ENCODE measurements at regions not wholly inside any gene's neighbourhood (a gene's known extent, or its start where the extent isn't known, plus 50 kb on each side); places are given as distances from the start of the nearest gene placed in this dataset.
A peak's percentile ranks its signal among the peaks of the same experiment; 100 is the strongest.

- no peak overlapping the region for H3K4me3 Mint-ChIP-seq (ENCODE audit: low read depth)
- no peaks in the 10 kb centered on the region for H3K27me3 Mint-ChIP-seq
- H3K36me3 Mint-ChIP-seq (ENCODE audit: insufficient read depth): peaks cover 41% of the 10 kb centered on the region
- H3K9me3 Mint-ChIP-seq (ENCODE audit: low read depth): no peaks in the 10 kb centered on the region
- no peak for TF ChIP-seq CTCF (IDR thresholded peaks at IDR 0.05; ENCODE audit: unreplicated experiment)
- peaks cover 2% of the 10 kb centered on the region for H3K4me1 Mint-ChIP-seq (ENCODE audit: low read depth)
- H3K27ac Mint-ChIP-seq: no peak overlapping the region
- no peak for DNase-seq (ENCODE audit: low spot score, unreplicated experiment)
These were observed 227.5 kb upstream of the STK26 start for GRCh38 chrX:131795442-131796229.

GRCh38 chrX:131801066-131801465 is 222.0 kb upstream of the STK26 start:
- no peak for DNase-seq (ENCODE audit: low spot score, unreplicated experiment)
- Mint-ChIP-seq H3K4me1 (ENCODE audit: low read depth) (peaks cover 2% of the 10 kb centered on the region), H3K27me3 (no peaks in the 10 kb centered on the region)

DNA sequence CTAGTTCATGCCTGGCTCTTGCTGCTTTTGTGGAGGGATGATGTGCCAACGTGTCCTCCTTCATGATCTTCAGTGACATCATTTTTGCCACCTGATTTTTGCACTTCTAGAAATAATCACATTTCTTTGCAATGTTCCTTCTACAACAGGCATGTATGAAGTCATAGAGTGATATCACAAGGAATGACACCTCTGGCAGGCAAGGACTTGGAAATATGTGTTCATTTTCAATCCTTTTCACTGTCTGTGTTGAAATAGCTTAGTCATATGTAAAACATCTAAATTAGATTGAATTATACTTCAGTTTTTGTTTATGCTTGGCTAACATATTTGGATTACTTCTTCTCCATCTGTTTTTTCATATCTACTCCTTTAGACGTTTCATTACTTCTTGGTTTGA is 221.2 kb upstream of the STK26 start:
- no peaks in the 10 kb centered on the region for H3K27me3 Mint-ChIP-seq
- H3K9me3 Mint-ChIP-seq (ENCODE audit: low read depth): no peaks in the 10 kb centered on the region
- H3K27ac Mint-ChIP-seq: peak overlapping the region; percentile 67
- peaks cover 30% of the 10 kb centered on the region for H3K36me3 Mint-ChIP-seq (ENCODE audit: insufficient read depth)
- no peak for TF ChIP-seq CTCF (IDR thresholded peaks at IDR 0.05; ENCODE audit: unreplicated experiment)
- H3K4me1 Mint-ChIP-seq (ENCODE audit: low read depth): peaks cover 2% of the 10 kb centered on the region
- DNase-seq (ENCODE audit: low spot score, unreplicated experiment): no peak
- no peak overlapping the region for H3K4me3 Mint-ChIP-seq (ENCODE audit: low read depth)

More at GRCh38 chrX:131801066-131801465, 222.0 kb upstream of the STK26 start:
- Mint-ChIP-seq H3K27ac (no peak overlapping the region), H3K36me3 (ENCODE audit: insufficient read depth) (peaks cover 33% of the 10 kb centered on the region), H3K4me3 (ENCODE audit: low read depth) (no peak overlapping the region), H3K9me3 (ENCODE audit: low read depth) (no peaks in the 10 kb centered on the region)
- no peak for TF ChIP-seq CTCF (IDR thresholded peaks at IDR 0.05; ENCODE audit: unreplicated experiment)

GRCh38 chrX:131802836-131803626 is 220.1 kb upstream of the STK26 start:
- TF ChIP-seq CTCF (IDR thresholded peaks at IDR 0.05; ENCODE audit: unreplicated experiment): no peak
- no peak overlapping the region for H3K4me3 Mint-ChIP-seq (ENCODE audit: low read depth)
- H3K27ac Mint-ChIP-seq: no peak overlapping the region
- no peaks in the 10 kb centered on the region for H3K27me3 Mint-ChIP-seq
- H3K9me3 Mint-ChIP-seq (ENCODE audit: low read depth): no peaks in the 10 kb centered on the region
- no peaks in the 10 kb centered on the region for H3K4me1 Mint-ChIP-seq (ENCODE audit: low read depth)
- no peak for DNase-seq (ENCODE audit: low spot score, unreplicated experiment)
- peaks cover 33% of the 10 kb centered on the region for H3K36me3 Mint-ChIP-seq (ENCODE audit: insufficient read depth)
